GM12801 (cell line): ENCODE measurements at regions not wholly inside any gene's neighbourhood (a gene's known extent, or its start where the extent isn't known, plus 50 kb on each side); places are given as distances from the start of the nearest gene placed in this dataset.

Source experiments
- TF ChIP-seq, protein P1 (sequence below): IDR thresholded peaks from one replicate; pipeline ENCODE4 v1.5.1; 2011; ENCODE audit warnings: control low read depth; ENCODE audit not compliant: insufficient read length; ENCODE audit errors: extremely low read depth

DNA sequence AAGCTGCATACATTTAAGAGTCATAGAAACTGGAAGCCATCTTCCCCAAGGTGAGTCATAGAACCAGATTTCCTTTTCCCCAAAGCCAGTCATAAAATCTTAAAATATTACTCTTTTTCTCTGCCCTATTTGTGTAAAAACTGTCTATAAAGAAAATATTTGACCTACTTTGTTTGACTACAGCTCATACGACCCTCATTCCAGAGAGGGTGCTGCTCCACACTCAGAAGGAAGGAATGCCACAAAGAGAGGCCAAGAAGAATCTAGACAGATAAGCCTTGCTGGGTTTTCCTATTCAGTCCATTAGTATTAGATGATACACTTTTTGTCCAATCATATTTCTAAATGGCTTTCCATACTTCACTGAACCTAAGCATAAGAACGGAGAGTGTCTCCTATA lies 671.6 kb upstream of the SGO1 start:
- TF ChIP-seq, protein P1, sequence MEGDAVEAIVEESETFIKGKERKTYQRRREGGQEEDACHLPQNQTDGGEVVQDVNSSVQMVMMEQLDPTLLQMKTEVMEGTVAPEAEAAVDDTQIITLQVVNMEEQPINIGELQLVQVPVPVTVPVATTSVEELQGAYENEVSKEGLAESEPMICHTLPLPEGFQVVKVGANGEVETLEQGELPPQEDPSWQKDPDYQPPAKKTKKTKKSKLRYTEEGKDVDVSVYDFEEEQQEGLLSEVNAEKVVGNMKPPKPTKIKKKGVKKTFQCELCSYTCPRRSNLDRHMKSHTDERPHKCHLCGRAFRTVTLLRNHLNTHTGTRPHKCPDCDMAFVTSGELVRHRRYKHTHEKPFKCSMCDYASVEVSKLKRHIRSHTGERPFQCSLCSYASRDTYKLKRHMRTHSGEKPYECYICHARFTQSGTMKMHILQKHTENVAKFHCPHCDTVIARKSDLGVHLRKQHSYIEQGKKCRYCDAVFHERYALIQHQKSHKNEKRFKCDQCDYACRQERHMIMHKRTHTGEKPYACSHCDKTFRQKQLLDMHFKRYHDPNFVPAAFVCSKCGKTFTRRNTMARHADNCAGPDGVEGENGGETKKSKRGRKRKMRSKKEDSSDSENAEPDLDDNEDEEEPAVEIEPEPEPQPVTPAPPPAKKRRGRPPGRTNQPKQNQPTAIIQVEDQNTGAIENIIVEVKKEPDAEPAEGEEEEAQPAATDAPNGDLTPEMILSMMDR: no peak

DNA sequence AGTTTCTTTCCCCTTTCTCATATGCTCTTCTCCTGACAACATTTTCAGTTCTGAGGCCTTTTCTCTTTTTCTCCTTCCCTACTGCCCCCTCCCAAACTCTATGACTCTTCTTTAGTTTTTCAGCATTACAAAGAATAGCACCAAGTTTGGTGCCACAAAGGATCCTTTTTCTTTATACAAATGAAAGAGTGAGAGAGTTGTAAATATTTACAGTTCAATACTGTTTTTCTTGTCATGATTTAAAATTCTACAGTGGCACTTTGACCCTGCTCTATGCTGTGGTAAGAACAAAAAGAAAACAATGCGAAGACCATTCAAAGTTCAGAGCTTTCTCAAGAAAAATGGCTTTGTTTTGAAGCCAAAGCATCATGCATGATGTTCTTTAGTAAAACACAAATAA lies 667.9 kb upstream of the SGO1 start:
- TF ChIP-seq, protein P1: no peak

DNA sequence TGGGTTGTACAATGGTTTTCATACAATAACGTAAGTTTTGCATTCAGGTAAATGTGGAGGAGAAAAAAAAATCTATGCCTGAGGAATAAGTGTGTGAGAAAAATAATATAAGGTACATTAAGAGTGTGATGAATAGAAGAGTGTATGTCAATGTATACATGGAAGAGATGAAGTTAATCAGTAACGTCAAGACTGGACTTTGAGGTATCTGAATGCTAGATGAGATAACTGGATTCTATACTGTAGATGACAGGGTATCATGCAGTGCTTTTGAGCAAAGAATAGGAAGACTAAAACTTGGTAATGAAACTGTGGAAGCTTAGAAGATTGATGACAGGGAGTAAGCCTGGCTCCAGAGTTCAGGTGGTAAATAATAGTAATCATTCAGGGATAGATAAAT lies 666.7 kb upstream of the SGO1 start:
- TF ChIP-seq, protein P1: no peak

DNA sequence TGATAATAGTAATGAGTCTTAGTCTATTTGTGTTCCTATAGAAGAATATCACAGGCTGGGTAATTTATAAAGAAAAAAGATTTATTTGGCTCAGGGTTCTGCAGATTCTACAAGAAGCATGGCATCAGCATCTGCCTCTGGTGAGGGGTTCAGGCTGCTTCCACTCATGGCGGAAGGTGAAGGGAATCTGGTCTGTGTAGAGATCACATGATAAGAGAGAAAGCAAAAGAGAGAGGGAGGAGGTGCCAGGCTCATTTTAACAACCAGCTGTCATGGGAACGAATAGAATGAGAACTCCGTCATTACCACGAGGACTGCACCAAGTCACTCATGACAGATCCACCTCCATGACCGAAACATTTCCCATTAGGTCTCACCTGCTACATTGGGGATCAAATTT lies 664.0 kb upstream of the SGO1 start:
- TF ChIP-seq, protein P1: no peak

DNA sequence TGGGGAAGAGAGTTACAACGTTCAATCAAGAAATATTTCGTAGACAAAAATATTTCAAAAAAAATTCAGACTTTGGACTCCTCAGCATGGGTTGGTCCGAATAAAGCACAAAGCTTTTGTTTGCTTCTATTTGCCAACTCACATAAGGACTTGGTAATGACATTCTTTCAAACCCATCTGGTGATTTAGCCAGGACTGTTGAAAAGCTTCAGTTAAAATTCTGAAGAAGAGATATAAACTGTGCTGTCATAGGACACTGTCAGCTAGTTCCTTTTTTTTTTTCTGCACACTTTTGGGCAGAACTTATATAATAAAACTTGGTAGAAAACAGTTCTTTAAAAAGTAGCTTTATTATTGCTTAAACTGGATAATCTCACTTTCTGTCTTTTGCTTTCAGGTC lies 660.8 kb upstream of the SGO1 start:
- TF ChIP-seq, protein P1: no peak

DNA sequence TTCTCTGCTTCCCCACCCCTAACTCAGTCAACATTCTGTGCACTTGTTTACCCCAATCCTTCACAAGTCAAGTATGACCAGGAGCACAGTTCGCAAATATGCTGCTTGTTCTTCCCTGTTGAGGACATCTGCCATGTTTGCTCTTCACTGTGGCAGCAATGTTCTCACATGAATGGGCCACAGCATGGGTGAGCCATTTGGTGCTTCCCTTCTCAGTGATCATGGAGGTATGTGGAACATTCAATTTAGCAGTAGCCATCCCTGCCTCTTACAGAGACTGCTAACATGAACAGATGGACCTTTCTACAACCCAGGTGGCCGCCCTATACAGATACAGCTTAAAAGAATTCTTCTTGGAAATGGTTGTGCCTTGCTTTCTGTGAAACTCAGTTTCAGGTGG lies 660.1 kb upstream of the SGO1 start:
- TF ChIP-seq, protein P1: no peak

DNA sequence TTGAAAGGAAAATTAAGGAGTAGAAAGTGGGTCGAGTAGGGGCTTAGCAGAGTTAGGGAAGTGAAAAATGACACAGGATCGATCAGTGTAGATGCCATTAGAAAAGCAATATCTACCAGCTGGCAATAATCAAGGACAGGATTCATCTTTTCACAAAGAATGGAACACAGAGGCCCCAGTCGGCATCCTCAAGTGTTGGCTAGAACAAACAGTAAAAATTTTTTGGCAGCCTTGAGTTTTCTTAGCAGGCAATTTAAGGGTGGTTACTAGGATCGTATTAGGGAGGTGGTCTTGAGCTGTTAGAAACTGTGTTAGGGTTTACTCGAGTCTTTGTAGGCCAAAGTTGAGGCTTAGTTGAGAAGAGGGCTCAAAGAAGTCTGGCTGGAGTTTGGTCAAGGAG lies 658.8 kb upstream of the SGO1 start:
- TF ChIP-seq, protein P1: no peak
